LNCaP clone FGC (cell line): ENCODE measurements at regions not wholly inside any gene's neighbourhood (a gene's known extent, or its start where the extent isn't known, plus 50 kb on each side); places are given as distances from the start of the nearest gene placed in this dataset.

Experiments
- DNase-seq: peaks from one replicate; pipeline ENCODE4 v3.0.0-alpha.2; 2011; ENCODE audit warnings: low read depth
- H3K4me3 ChIP-seq: 2 replicates; pipeline ENCODE4 v1.5.1; 2011; ENCODE audit warnings: mild to moderate bottlenecking, low read depth, low read length, control low read depth
- TF ChIP-seq, protein P1 (sequence below): IDR thresholded peaks from 2 replicates; pipeline ENCODE4 v1.5.1; 2012; ENCODE audit warnings: mild to moderate bottlenecking; ENCODE audit not compliant: control insufficient read depth, insufficient read depth; ENCODE audit errors: extremely low read depth

DNA sequence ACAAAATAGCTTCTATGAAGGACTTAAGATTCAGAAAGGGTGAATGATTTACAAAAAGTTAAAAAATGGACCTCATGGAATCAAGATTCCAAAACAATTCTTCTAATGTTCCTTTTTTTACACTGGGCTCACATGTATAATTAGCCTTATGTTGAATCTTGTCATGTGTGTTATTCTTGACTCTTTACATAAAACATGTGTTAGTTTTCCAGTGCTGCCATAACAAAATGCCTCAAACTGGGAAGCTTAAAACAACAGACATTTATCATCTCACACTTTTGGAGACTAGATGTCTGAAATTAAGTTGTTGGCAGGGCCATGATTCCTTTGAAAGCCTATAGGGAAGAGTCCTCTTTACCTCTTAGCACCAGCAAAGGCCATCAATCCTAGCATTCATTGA is 192.5 kb upstream of the SORCS1 start:
- no peak overlapping the region for H3K4me3 ChIP-seq
- DNase-seq, result no peak
- TF ChIP-seq, protein P1, sequence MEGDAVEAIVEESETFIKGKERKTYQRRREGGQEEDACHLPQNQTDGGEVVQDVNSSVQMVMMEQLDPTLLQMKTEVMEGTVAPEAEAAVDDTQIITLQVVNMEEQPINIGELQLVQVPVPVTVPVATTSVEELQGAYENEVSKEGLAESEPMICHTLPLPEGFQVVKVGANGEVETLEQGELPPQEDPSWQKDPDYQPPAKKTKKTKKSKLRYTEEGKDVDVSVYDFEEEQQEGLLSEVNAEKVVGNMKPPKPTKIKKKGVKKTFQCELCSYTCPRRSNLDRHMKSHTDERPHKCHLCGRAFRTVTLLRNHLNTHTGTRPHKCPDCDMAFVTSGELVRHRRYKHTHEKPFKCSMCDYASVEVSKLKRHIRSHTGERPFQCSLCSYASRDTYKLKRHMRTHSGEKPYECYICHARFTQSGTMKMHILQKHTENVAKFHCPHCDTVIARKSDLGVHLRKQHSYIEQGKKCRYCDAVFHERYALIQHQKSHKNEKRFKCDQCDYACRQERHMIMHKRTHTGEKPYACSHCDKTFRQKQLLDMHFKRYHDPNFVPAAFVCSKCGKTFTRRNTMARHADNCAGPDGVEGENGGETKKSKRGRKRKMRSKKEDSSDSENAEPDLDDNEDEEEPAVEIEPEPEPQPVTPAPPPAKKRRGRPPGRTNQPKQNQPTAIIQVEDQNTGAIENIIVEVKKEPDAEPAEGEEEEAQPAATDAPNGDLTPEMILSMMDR, result no peak

DNA sequence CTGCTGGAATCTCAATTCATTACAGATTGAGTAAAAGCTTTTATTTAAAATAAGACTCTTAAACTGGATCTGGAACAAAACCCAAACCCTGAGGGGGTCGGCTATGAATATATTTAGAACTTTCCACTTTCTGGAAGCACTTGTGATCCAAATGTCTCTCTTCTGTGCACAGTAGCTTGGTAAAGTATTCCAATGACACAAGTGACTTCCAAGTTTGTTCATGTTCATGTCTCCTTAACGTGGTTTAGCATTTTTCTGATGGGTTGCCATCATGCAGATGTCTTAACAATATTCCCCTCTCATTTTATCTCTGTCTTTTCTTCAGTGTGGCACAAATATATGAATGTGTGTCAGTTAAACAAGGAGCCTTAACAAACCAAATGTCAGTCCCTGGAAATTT is 191.9 kb upstream of the SORCS1 start:
- H3K4me3 ChIP-seq, result no peak overlapping the region
- TF ChIP-seq, protein P1, result no peak
- no peak for DNase-seq

DNA sequence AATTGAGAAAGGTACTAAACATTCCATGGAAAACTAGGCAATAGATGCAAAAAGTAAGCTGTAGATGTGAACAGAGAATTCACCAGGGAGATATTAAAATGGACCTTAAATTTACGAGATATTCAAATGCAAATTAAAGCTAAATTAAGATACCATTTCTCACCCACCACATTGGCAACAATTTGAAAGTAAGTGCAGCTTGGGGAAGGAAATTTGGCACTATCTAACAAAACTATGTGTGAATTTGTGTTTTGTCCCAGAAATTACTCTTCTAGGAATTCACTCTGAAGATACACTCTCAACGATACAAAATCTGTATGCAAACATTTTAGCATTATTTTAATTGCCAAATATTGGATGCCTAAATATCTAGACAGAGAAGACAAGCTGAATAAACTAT is 178.2 kb upstream of the SORCS1 start:
- DNase-seq, result no peak
- TF ChIP-seq, protein P1, result no peak
- no peak overlapping the region for H3K4me3 ChIP-seq

DNA sequence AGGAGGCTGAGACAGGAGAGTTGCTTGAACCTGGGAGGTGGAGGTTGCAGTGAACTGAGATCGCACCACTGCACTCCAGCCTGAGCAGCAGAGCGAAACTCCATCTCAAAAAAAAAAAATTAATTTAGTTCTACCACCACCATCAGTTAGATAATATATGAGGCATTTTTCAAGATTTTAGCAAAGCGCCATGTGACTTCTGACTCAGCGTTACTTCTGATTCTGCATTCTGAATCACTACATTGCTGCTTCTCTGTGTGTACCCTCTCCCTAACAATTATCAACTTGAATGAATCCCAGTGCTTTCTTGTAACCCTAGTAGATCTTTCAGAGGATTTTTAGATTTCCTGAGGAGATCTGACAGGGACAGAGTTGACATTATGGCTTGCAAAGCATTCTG is 176.8 kb upstream of the SORCS1 start:
- TF ChIP-seq, protein P1, result no peak
- no peak for DNase-seq
- H3K4me3 ChIP-seq, result no peak overlapping the region

DNA sequence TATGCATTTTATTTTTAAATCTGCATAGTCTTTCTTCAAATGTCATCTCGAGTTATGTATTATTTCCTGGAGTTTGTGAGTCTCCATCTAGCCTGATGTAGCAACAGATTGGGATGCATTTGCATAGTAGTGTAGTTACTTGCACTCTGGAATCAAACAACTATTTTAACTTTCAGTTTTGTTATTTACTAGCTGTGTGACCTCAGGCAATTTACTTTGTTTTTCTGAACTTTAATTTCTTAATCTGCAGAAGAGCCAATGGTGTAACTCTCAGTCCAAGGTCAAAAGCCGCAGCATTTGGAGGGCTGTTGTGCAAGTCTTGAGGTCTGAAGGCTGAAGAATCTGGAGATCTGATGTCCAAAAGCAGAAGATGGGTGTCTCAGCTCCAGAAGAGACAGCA is 175.8 kb upstream of the SORCS1 start:
- no peak overlapping the region for H3K4me3 ChIP-seq
- TF ChIP-seq, protein P1, result no peak
- DNase-seq, result no peak

DNA sequence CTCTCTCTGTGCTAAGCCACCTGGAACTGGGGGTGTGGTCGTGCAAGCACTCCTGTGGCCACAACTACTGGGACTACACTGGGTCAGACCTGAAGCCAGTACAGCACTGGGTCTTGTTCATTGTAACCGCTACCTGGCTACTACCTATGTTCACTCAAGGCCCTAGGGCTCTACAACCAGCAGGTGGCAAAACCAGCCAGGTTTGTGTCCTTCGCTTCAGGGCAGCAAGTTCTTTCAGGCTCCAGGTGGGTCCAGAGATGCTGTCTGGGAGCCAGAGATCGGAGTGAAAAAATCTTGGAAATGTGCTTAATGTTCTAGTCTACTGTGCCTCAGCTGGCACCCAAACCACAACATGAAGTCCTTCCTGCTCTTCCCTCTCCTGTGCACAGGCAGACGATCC is 171.6 kb upstream of the SORCS1 start:
- H3K4me3 ChIP-seq, result no peak overlapping the region
- TF ChIP-seq, protein P1, result no peak
- no peak for DNase-seq

DNA sequence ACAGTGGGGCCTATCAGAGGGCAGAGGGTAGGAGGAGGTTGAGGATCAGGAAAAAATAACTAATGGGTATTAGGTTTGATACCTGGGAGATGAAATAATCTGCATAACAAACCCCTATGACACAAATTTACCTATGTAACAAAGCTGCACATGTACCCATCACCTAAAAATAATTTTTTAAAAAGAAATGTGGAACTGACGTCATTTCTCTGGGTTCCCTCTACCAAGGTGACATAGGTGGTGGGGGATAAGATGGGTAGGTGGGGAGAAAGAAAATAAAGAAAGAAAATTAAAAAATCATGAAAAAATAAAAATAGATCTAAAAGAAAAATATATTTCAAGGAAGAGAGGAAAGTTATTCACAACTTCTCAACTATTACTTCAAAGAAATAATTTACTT is 153.1 kb upstream of the SORCS1 start:
- TF ChIP-seq, protein P1, result no peak
- H3K4me3 ChIP-seq, result no peak overlapping the region
- no peak for DNase-seq
